ACHN (cell line): ENCODE measurements at regions not wholly inside any gene's neighbourhood (a gene's known extent, or its start where the extent isn't known, plus 50 kb on each side); places are given as distances from the start of the nearest gene placed in this dataset.

ENCODE experiments used
- DNase-seq: peaks from one replicate; pipeline ENCODE4 v3.0.0-alpha.2; 2015
- in situ Hi-C: cut with HindIII; loops from 2 replicates; pipeline ENCODE4 v1.10.0; 2017; ENCODE audit warnings: low sequenced_read_pairs, low pct_ligation_motif_present, low pct_unique_long_range_greater_than_20kb

- in situ Hi-C loops, result no loop called here
Measured at GRCh38 chr7:17133977-17134376, 164.5 kb upstream of the AHR start.

GRCh38 chr7:17134786-17135185, 163.7 kb upstream of the AHR start:
- no peak for DNase-seq
- in situ Hi-C loops, result no loop called here

More at GRCh38 chr7:17133977-17134376, 164.5 kb upstream of the AHR start:
- DNase-seq, result no peak

GRCh38 chr7:17136126-17136525, 162.3 kb upstream of the AHR start:
- DNase-seq, result no peak

GRCh38 chr7:17139081-17139480, 159.4 kb upstream of the AHR start:
- in situ Hi-C loops, result no loop called here
- DNase-seq, result no peak

More at GRCh38 chr7:17136126-17136525, 162.3 kb upstream of the AHR start:
- in situ Hi-C loops, result no loop called here

- in situ Hi-C loops, result no loop called here
- DNase-seq, result no peak
Measured at GRCh38 chr7:17140406-17140805, 158.0 kb upstream of the AHR start.

- no peak for DNase-seq
- in situ Hi-C loops, result no loop called here
Measured at GRCh38 chr7:17142831-17143541, 155.5 kb upstream of the AHR start.

- peak; percentile 41 for DNase-seq
- in situ Hi-C loops, result no loop called here
Measured at GRCh38 chr7:17144322-17144721, 154.1 kb upstream of the AHR start.

GRCh38 chr7:17146621-17147020, 151.8 kb upstream of the AHR start:
- DNase-seq, result no peak
- in situ Hi-C loops, result no loop called here

- no peak for DNase-seq
- in situ Hi-C loops, result no loop called here
Measured at GRCh38 chr7:17147409-17147808, 151.0 kb upstream of the AHR start.

- DNase-seq, result no peak
- in situ Hi-C loops, result no loop called here
Measured at GRCh38 chr7:17150018-17150417, 148.4 kb upstream of the AHR start.

- no peak for DNase-seq
- in situ Hi-C loops, result no loop called here
Measured at GRCh38 chr7:17152721-17153120, 145.7 kb upstream of the AHR start.

GRCh38 chr7:17153536-17153935, 144.9 kb upstream of the AHR start:
- DNase-seq, result no peak
- in situ Hi-C loops, result no loop called here

GRCh38 chr7:17155529-17155928, 142.9 kb upstream of the AHR start:
- no peak for DNase-seq
- in situ Hi-C loops, result no loop called here

GRCh38 chr7:17158261-17158660, 140.2 kb upstream of the AHR start:
- DNase-seq, result no peak
- in situ Hi-C loops, result no loop called here

GRCh38 chr7:17159500-17160037, 138.9 kb upstream of the AHR start:
- in situ Hi-C loops, result no loop called here

GRCh38 chr7:17166824-17167379, 131.6 kb upstream of the AHR start:
- DNase-seq, result no peak
- in situ Hi-C loops, result no loop called here

More at GRCh38 chr7:17159500-17160037, 138.9 kb upstream of the AHR start:
- no peak for DNase-seq

- in situ Hi-C loops, result no loop called here
- no peak for DNase-seq
Measured at GRCh38 chr7:17168416-17168815, 130.0 kb upstream of the AHR start.

GRCh38 chr7:17171427-17171826, 127.0 kb upstream of the AHR start:
- in situ Hi-C loops, result no loop called here

GRCh38 chr7:17176371-17177032, 122.0 kb upstream of the AHR start:
- DNase-seq, result no peak
- in situ Hi-C loops, result no loop called here

More at GRCh38 chr7:17171427-17171826, 127.0 kb upstream of the AHR start:
- DNase-seq, result no peak

GRCh38 chr7:17178545-17178944, 119.9 kb upstream of the AHR start:
- DNase-seq, result no peak
- in situ Hi-C loops, result no loop called here
